ENCODE measurements at regions not wholly inside any gene's neighbourhood (a gene's known extent, or its start where the extent isn't known, plus 50 kb on each side); places are given as distances from the start of the nearest gene placed in this dataset.

GRCh38 chr11:129544691-129545090 lies 169.0 kb downstream of the BARX2 start:
- TF ChIP-seq ZNF687 (IDR thresholded peaks at IDR 0.05) (no peak), ZNF274 (IDR thresholded peaks at IDR 0.05; ENCODE audit: insufficient read depth, insufficient read length) (no peak), MYB (IDR thresholded peaks at IDR 0.05; ENCODE audit: borderline replicate concordance, low read depth, low read length) (no peak), MYC (IDR thresholded peaks at IDR 0.05; ENCODE audit: insufficient read depth, insufficient read length, insufficient replicate concordance, low read length, severe bottlenecking) (no peak), CTCF (IDR thresholded peaks at IDR 0.05 in 2 of 3, conservative IDR thresholded peaks at IDR 0.05 in 1 of 3; ENCODE audit: control insufficient read depth in 2 of 3, extremely low read depth in 1 of 3, insufficient read depth in 1 of 3, low read depth in 3 of 3, low read length in 3 of 3) (no peak), MEF2A (IDR thresholded peaks at IDR 0.05; ENCODE audit: insufficient read depth, low read depth, low read length) (no peak), REST (IDR thresholded peaks at IDR 0.05; ENCODE audit: low read depth, low read length) (no peak), ATF2 (IDR thresholded peaks at IDR 0.05; ENCODE audit: low read length) (no peak), HDGF (IDR thresholded peaks at IDR 0.05) (no peak), SIN3A (IDR thresholded peaks at IDR 0.05; ENCODE audit: low read depth, low read length) (no peak), EZH2 (IDR thresholded peaks at IDR 0.05; ENCODE audit: borderline replicate concordance, control insufficient read depth, low read depth, low read length) (no peak), RAD21 (IDR thresholded peaks at IDR 0.05; ENCODE audit: insufficient read depth, low read depth, low read length) (no peak)
